ENCODE measurements at regions not wholly inside any gene's neighbourhood (a gene's known extent, or its start where the extent isn't known, plus 50 kb on each side); places are given as distances from the start of the nearest gene placed in this dataset.
"Not testable (repeated sequence)": the region's sequence is repeated elsewhere in the genome, so short reads cannot be mapped to it uniquely, and the experiment has no call there.

GRCh38 chr1:102821707-102822106 is 286.6 kb downstream of the COL11A1 start:
- DNase-seq = no peak

GRCh38 chr1:102800406-102800805 is 307.9 kb downstream of the COL11A1 start:
- DNase-seq = no peak

GRCh38 chr1:102799496-102799895 is 308.8 kb downstream of the COL11A1 start:
- peak; percentile 8 for DNase-seq

GRCh38 chr1:102798718-102799117 is 309.6 kb downstream of the COL11A1 start:
- DNase-seq = no peak

- no peak for DNase-seq
These were observed 311.9 kb downstream of the COL11A1 start for GRCh38 chr1:102796429-102796828.

GRCh38 chr1:102790997-102791396 is 317.3 kb downstream of the COL11A1 start:
- DNase-seq = no peak

GRCh38 chr1:102789951-102790350 is 318.4 kb downstream of the COL11A1 start:
- DNase-seq = not testable (repeated sequence)

- no peak for DNase-seq
These were observed 324.8 kb downstream of the COL11A1 start for GRCh38 chr1:102783487-102783886.

- DNase-seq = no peak
These were observed 326.2 kb downstream of the COL11A1 start for GRCh38 chr1:102782144-102782543.

- peak; percentile 97 for DNase-seq
These were observed 332.3 kb downstream of the COL11A1 start for GRCh38 chr1:102776071-102776470.

GRCh38 chr1:102772831-102773230 is 335.5 kb downstream of the COL11A1 start:
- DNase-seq = peak; percentile 9

- no peak for DNase-seq
These were observed 349.9 kb downstream of the COL11A1 start for GRCh38 chr1:102758418-102758817.

GRCh38 chr1:102757363-102757762 is 351.0 kb downstream of the COL11A1 start:
- no peak for DNase-seq

- DNase-seq = no peak
These were observed 357.2 kb downstream of the COL11A1 start for GRCh38 chr1:102751111-102751510.

GRCh38 chr1:102742426-102742825 is 365.9 kb downstream of the COL11A1 start:
- DNase-seq = no peak

- no peak for DNase-seq
These were observed 374.7 kb downstream of the COL11A1 start for GRCh38 chr1:102733491-102734236.

GRCh38 chr1:102732927-102733326 is 375.4 kb downstream of the COL11A1 start:
- no peak for DNase-seq

- no peak for DNase-seq
These were observed 381.9 kb downstream of the COL11A1 start for GRCh38 chr1:102726417-102726816.

GRCh38 chr1:102724741-102725140 is 383.6 kb downstream of the COL11A1 start:
- no peak for DNase-seq

- DNase-seq = no peak
These were observed 393.2 kb downstream of the COL11A1 start for GRCh38 chr1:102715150-102715549.

- no peak for DNase-seq
These were observed 408.8 kb downstream of the COL11A1 start for GRCh38 chr1:102699524-102699923.

- DNase-seq = no peak
These were observed 415.0 kb downstream of the COL11A1 start for GRCh38 chr1:102693345-102693744.

- no peak for DNase-seq
These were observed 416.7 kb downstream of the COL11A1 start for GRCh38 chr1:102691592-102692090.

- no peak for DNase-seq
These were observed 420.9 kb downstream of the COL11A1 start for GRCh38 chr1:102687383-102687782.

- DNase-seq = no peak
These were observed 446.8 kb downstream of the COL11A1 start for GRCh38 chr1:102661481-102661880.
